GM23338 (cell line): ENCODE measurements at regions not wholly inside any gene's neighbourhood (a gene's known extent, or its start where the extent isn't known, plus 50 kb on each side); places are given as distances from the start of the nearest gene placed in this dataset.
"Not testable (repeated sequence)": the region's sequence is repeated elsewhere in the genome, so short reads cannot be mapped to it uniquely, and the experiment has no call there.

Experiments used
- CREB1 ChIP-seq: fragments of 250-450 bp; sonication (Bioruptor Pico); IDR thresholded peaks from 2 replicates; pipeline ENCODE4 v1.5.0; 2020; ENCODE audit warnings: low read depth, mild to moderate bottlenecking, moderate library complexity
- EZH2 ChIP-seq: fragments of 200-600 bp; sonication (generic); IDR thresholded peaks from one replicate; pipeline ENCODE4 v1.8.0; 2017; ENCODE audit warnings: antibody characterized with exemption, mild to moderate bottlenecking, low read depth; ENCODE audit not compliant: unreplicated experiment
- EZH2phosphoT487 ChIP-seq: fragments of 200-600 bp; sonication (generic); IDR thresholded peaks from one replicate; pipeline ENCODE4 v1.8.1; 2018; ENCODE audit warnings: antibody characterized with exemption; ENCODE audit not compliant: unreplicated experiment
- JUNB ChIP-seq: IDR thresholded peaks from one replicate; pipeline ENCODE4 v1.6.1; 2016; ENCODE audit warnings: antibody characterized with exemption; ENCODE audit not compliant: unreplicated experiment
- NANOG ChIP-seq: IDR thresholded peaks from 2 replicates; pipeline ENCODE4 v1.6.1; 2016; ENCODE audit warnings: antibody characterized with exemption, borderline replicate concordance
- POLR2AphosphoS5 ChIP-seq: IDR thresholded peaks from 2 replicates; pipeline ENCODE4 v1.6.1; 2016; ENCODE audit warnings: antibody characterized with exemption, low read depth
- STAT1 ChIP-seq: IDR thresholded peaks from one replicate; pipeline ENCODE4 v1.6.1; 2016; ENCODE audit warnings: antibody characterized with exemption; ENCODE audit not compliant: unreplicated experiment
- ZNF331 ChIP-seq: fragments of 250-450 bp; sonication (Bioruptor Pico); IDR thresholded peaks from 2 replicates; pipeline ENCODE4 v1.5.0; 2020; ENCODE audit warnings: low read depth, mild to moderate bottlenecking, moderate library complexity
- TF ChIP-seq, protein P1 (sequence below), 2 experiments: fragments of 200-600 bp in 1 of 2; sonication (generic) in 1 of 2; conservative IDR thresholded peaks; 2 replicates each; pipeline versions ENCODE4 v1.5.1 to v1.6.1; 2016 to 2017; ENCODE audit warnings: antibody characterized with exemption in 2 of 2, low read depth in 2 of 2, mild to moderate bottlenecking in 2 of 2, moderate library complexity in 1 of 2
- TF ChIP-seq, protein P2 (sequence below): IDR thresholded peaks from one replicate; pipeline ENCODE4 v1.6.1; 2018; ENCODE audit warnings: antibody characterized with exemption; ENCODE audit not compliant: unreplicated experiment
- TF ChIP-seq, protein P3 (sequence below): fragments of 250-450 bp; sonication (Bioruptor Pico); IDR thresholded peaks from 2 replicates; pipeline ENCODE4 v1.5.0; 2020; ENCODE audit warnings: mild to moderate bottlenecking, moderate library complexity

DNA sequence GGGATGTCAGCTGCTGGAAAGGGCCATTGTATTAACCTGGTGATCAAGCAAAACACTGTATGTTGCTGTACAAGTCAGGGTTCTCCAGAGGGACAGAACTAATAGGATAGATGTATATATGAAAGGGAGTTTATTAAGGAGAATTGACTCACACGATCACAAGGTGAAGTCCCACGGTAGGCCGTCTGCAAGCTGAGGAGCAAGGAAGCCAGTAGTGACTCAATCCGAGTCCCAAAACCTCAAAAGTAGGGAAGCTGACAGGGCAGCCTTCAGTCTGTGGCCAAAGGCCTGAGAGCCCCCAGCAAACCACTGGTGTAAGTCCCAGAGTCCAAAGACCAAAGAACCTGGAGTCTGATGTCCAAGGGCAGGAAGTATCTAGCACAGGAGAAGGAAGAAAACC lies 116.0 kb upstream of the DAP start:
- TF ChIP-seq, protein P1, sequence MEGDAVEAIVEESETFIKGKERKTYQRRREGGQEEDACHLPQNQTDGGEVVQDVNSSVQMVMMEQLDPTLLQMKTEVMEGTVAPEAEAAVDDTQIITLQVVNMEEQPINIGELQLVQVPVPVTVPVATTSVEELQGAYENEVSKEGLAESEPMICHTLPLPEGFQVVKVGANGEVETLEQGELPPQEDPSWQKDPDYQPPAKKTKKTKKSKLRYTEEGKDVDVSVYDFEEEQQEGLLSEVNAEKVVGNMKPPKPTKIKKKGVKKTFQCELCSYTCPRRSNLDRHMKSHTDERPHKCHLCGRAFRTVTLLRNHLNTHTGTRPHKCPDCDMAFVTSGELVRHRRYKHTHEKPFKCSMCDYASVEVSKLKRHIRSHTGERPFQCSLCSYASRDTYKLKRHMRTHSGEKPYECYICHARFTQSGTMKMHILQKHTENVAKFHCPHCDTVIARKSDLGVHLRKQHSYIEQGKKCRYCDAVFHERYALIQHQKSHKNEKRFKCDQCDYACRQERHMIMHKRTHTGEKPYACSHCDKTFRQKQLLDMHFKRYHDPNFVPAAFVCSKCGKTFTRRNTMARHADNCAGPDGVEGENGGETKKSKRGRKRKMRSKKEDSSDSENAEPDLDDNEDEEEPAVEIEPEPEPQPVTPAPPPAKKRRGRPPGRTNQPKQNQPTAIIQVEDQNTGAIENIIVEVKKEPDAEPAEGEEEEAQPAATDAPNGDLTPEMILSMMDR (conservative IDR thresholded peaks at IDR 0.05; ENCODE audit: low read depth in 2 of 2): not testable (repeated sequence)
- TF ChIP-seq EZH2phosphoT487; EZH2; POLR2AphosphoS5; STAT1; CREB1 (CRISPR knock-in tag); ZNF331 (CRISPR knock-in tag); JUNB; NANOG: not testable (repeated sequence)
- TF ChIP-seq, protein P2, sequence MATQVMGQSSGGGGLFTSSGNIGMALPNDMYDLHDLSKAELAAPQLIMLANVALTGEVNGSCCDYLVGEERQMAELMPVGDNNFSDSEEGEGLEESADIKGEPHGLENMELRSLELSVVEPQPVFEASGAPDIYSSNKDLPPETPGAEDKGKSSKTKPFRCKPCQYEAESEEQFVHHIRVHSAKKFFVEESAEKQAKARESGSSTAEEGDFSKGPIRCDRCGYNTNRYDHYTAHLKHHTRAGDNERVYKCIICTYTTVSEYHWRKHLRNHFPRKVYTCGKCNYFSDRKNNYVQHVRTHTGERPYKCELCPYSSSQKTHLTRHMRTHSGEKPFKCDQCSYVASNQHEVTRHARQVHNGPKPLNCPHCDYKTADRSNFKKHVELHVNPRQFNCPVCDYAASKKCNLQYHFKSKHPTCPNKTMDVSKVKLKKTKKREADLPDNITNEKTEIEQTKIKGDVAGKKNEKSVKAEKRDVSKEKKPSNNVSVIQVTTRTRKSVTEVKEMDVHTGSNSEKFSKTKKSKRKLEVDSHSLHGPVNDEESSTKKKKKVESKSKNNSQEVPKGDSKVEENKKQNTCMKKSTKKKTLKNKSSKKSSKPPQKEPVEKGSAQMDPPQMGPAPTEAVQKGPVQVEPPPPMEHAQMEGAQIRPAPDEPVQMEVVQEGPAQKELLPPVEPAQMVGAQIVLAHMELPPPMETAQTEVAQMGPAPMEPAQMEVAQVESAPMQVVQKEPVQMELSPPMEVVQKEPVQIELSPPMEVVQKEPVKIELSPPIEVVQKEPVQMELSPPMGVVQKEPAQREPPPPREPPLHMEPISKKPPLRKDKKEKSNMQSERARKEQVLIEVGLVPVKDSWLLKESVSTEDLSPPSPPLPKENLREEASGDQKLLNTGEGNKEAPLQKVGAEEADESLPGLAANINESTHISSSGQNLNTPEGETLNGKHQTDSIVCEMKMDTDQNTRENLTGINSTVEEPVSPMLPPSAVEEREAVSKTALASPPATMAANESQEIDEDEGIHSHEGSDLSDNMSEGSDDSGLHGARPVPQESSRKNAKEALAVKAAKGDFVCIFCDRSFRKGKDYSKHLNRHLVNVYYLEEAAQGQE: not testable (repeated sequence)
- TF ChIP-seq, protein P3, sequence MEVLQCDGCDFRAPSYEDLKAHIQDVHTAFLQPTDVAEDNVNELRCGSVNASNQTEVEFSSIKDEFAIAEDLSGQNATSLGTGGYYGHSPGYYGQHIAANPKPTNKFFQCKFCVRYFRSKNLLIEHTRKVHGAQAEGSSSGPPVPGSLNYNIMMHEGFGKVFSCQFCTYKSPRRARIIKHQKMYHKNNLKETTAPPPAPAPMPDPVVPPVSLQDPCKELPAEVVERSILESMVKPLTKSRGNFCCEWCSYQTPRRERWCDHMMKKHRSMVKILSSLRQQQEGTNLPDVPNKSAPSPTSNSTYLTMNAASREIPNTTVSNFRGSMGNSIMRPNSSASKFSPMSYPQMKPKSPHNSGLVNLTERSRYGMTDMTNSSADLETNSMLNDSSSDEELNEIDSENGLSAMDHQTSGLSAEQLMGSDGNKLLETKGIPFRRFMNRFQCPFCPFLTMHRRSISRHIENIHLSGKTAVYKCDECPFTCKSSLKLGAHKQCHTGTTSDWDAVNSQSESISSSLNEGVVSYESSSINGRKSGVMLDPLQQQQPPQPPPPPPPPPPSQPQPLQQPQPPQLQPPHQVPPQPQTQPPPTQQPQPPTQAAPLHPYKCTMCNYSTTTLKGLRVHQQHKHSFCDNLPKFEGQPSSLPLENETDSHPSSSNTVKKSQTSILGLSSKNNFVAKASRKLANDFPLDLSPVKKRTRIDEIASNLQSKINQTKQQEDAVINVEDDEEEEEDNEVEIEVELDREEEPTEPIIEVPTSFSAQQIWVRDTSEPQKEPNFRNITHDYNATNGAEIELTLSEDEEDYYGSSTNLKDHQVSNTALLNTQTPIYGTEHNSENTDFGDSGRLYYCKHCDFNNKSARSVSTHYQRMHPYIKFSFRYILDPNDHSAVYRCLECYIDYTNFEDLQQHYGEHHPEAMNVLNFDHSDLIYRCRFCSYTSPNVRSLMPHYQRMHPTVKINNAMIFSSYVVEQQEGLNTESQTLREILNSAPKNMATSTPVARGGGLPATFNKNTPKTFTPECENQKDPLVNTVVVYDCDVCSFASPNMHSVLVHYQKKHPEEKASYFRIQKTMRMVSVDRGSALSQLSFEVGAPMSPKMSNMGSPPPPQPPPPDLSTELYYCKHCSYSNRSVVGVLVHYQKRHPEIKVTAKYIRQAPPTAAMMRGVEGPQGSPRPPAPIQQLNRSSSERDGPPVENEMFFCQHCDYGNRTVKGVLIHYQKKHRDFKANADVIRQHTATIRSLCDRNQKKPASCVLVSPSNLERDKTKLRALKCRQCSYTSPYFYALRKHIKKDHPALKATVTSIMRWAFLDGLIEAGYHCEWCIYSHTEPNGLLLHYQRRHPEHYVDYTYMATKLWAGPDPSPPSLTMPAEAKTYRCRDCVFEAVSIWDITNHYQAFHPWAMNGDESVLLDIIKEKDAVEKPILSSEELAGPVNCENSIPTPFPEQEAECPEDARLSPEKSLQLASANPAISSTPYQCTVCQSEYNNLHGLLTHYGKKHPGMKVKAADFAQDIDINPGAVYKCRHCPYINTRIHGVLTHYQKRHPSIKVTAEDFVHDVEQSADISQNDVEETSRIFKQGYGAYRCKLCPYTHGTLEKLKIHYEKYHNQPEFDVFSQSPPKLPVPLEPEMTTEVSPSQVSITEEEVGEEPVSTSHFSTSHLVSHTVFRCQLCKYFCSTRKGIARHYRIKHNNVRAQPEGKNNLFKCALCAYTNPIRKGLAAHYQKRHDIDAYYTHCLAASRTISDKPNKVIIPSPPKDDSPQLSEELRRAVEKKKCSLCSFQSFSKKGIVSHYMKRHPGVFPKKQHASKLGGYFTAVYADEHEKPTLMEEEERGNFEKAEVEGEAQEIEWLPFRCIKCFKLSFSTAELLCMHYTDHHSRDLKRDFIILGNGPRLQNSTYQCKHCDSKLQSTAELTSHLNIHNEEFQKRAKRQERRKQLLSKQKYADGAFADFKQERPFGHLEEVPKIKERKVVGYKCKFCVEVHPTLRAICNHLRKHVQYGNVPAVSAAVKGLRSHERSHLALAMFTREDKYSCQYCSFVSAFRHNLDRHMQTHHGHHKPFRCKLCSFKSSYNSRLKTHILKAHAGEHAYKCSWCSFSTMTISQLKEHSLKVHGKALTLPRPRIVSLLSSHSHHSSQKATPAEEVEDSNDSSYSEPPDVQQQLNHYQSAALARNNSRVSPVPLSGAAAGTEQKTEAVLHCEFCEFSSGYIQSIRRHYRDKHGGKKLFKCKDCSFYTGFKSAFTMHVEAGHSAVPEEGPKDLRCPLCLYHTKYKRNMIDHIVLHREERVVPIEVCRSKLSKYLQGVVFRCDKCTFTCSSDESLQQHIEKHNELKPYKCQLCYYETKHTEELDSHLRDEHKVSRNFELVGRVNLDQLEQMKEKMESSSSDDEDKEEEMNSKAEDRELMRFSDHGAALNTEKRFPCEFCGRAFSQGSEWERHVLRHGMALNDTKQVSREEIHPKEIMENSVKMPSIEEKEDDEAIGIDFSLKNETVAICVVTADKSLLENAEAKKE (CRISPR knock-in tag): not testable (repeated sequence)
